ENCODE measurements at regions not wholly inside any gene's neighbourhood (a gene's known extent, or its start where the extent isn't known, plus 50 kb on each side); places are given as distances from the start of the nearest gene placed in this dataset.

GRCh38 chr6:19370831-19371230, 466.3 kb upstream of the ID4 start:
- Histone ChIP-seq H3K9me3 (ENCODE audit: low read length) (no peaks in the 10 kb centered on the region), H3K79me2 (replicated peaks; ENCODE audit: insufficient read depth, low read length) (no peaks in the 10 kb centered on the region), H3K27ac (ENCODE audit: low read length) (peak overlapping the region; percentile 94), H3K9me2 (ENCODE audit: insufficient read depth, low read length) (no peaks in the 10 kb centered on the region), H3K36me3 (ENCODE audit: insufficient read depth, low read length) (no peaks in the 10 kb centered on the region), H3F3A (ENCODE audit: insufficient read depth, low read length, poor library complexity, severe bottlenecking) (peaks cover 11% of the 10 kb centered on the region), H3K4me2 (ENCODE audit: low read length) (peak overlapping the region; percentile 8), H3K27me3 (ENCODE audit: insufficient read depth, low read depth, low read length) (no peaks in the 10 kb centered on the region), H3K9ac (ENCODE audit: low read length) (peak overlapping the region; percentile 50), H4K20me1 (ENCODE audit: insufficient read depth) (no peaks in the 10 kb centered on the region), H3K4me3 (ENCODE audit: low read length) (peak overlapping the region; percentile 37), H2AFZ (ENCODE audit: low read depth, low read length) (no peak overlapping the region)
- TF ChIP-seq TAF1 (IDR thresholded peaks at IDR 0.05; ENCODE audit: low read depth): no peak
- no peak for TF ChIP-seq CTCF (IDR thresholded peaks at IDR 0.05; ENCODE audit: poor library complexity, severe bottlenecking)
- no peak for TF ChIP-seq RAD21 (conservative IDR thresholded peaks at IDR 0.05)
- TF ChIP-seq POLR2AphosphoS5 (IDR thresholded peaks at IDR 0.05): no peak
- no peak for TF ChIP-seq REST (IDR thresholded peaks at IDR 0.05; ENCODE audit: borderline replicate concordance)
- TF ChIP-seq EP300 (conservative IDR thresholded peaks at IDR 0.05; ENCODE audit: poor library complexity, severe bottlenecking): no peak

GRCh38 chr6:19375613-19376012, 461.6 kb upstream of the ID4 start:
- H3K9me2 ChIP-seq (ENCODE audit: insufficient read depth, low read length): no peaks in the 10 kb centered on the region

More at GRCh38 chr6:19375613-19376012, 461.6 kb upstream of the ID4 start:
- no peaks in the 10 kb centered on the region for H3K79me2 ChIP-seq (replicated peaks; ENCODE audit: insufficient read depth, low read length)
- no peak overlapping the region for H3K4me3 ChIP-seq (ENCODE audit: low read length)
- H3K4me2 ChIP-seq (ENCODE audit: low read length): no peak overlapping the region
- peaks cover 4% of the 10 kb centered on the region for H3F3A ChIP-seq (ENCODE audit: insufficient read depth, low read length, poor library complexity, severe bottlenecking)
- no peaks in the 10 kb centered on the region for H3K36me3 ChIP-seq (ENCODE audit: insufficient read depth, low read length)
- no peak for TF ChIP-seq REST (IDR thresholded peaks at IDR 0.05; ENCODE audit: borderline replicate concordance)
- TF ChIP-seq MXI1 (conservative IDR thresholded peaks at IDR 0.05; ENCODE audit: poor library complexity, severe bottlenecking): no peak
- TF ChIP-seq RAD21 (conservative IDR thresholded peaks at IDR 0.05): no peak
- no peak for TF ChIP-seq POLR2AphosphoS5 (IDR thresholded peaks at IDR 0.05)
- no peak for TF ChIP-seq TAF1 (IDR thresholded peaks at IDR 0.05; ENCODE audit: low read depth)
- no peak for TF ChIP-seq EP300 (conservative IDR thresholded peaks at IDR 0.05; ENCODE audit: poor library complexity, severe bottlenecking)
- no peak for TF ChIP-seq EZH2 (IDR thresholded peaks at IDR 0.05; ENCODE audit: borderline replicate concordance, insufficient read depth, low read length, poor library complexity, severe bottlenecking)
- no peak for TF ChIP-seq CTCF (IDR thresholded peaks at IDR 0.05; ENCODE audit: poor library complexity, severe bottlenecking)
- no peak for TF ChIP-seq SMC3 (conservative IDR thresholded peaks at IDR 0.05; ENCODE audit: poor library complexity)
- H3K27me3 ChIP-seq (ENCODE audit: insufficient read depth, low read depth, low read length): no peaks in the 10 kb centered on the region
- H3K9ac ChIP-seq (ENCODE audit: low read length): no peak overlapping the region
- no peak overlapping the region for H3K27ac ChIP-seq (ENCODE audit: low read length)
- no peak overlapping the region for H2AFZ ChIP-seq (ENCODE audit: low read depth, low read length)
- no peaks in the 10 kb centered on the region for H3K9me3 ChIP-seq (ENCODE audit: low read length)
- H4K20me1 ChIP-seq (ENCODE audit: insufficient read depth): no peaks in the 10 kb centered on the region
